Panc1 (cell line): ENCODE measurements at regions not wholly inside any gene's neighbourhood (a gene's known extent, or its start where the extent isn't known, plus 50 kb on each side); places are given as distances from the start of the nearest gene placed in this dataset.

Source experiments
- ATAC-seq: fragments of 200-7000 bp; cut with Tn5 transposase; 2 replicates; pipeline ENCODE4 v1.9.1; 2020; ENCODE audit warnings: mild to moderate bottlenecking, moderate library complexity
- BruUV-seq: library from RNA; stranded (reverse); fragments of 400-500 nt; replicated peaks from 2 replicates; lab custom pipeline; 2021; lab: Mats Ljungman, UMichigan
- CTCF ChIA-PET: fragments of 300-600 bp; sonication (Branson Sonifier 250); formaldehyde crosslinking; loops from one replicate; lab custom pipeline; 2022; ENCODE audit warnings: antibody characterized with exemption; lab: Charles Lee
- POLR2A ChIA-PET: fragments of 300-600 bp; sonication (Branson Sonifier 250); formaldehyde crosslinking; loops from one replicate; lab custom pipeline; 2022; ENCODE audit warnings: antibody characterized with exemption; lab: Charles Lee
- DNase-seq: peaks from one replicate; pipeline ENCODE4 v3.0.0-alpha.2; 2010; ENCODE audit warnings: low read depth, low spot score
- H3K27ac ChIP-seq: 2 replicates; pipeline ENCODE4 v1.5.1; 2011; ENCODE audit warnings: mild to moderate bottlenecking, low read length, inconsistent platforms
- H3K27me3 ChIP-seq: fragments of 200-500 bp; sonication (Bioruptor generic); 2 replicates; pipeline ENCODE4 v1.6.0; 2014; ENCODE audit warnings: low read length, inconsistent platforms; ENCODE audit not compliant: control insufficient read depth, insufficient read depth
- H3K36me3 ChIP-seq: fragments of 200-500 bp; sonication (Bioruptor generic); 2 replicates; pipeline ENCODE4 v1.5.1; 2014; ENCODE audit warnings: inconsistent platforms, mild to moderate bottlenecking, low read length, moderate library complexity; ENCODE audit not compliant: control insufficient read depth, insufficient read depth
- H3K4me1 ChIP-seq: 2 replicates; pipeline ENCODE4 v1.5.1; 2011; ENCODE audit warnings: inconsistent platforms, mild to moderate bottlenecking, low read length, moderate library complexity; ENCODE audit not compliant: control insufficient read depth, insufficient read depth
- H3K4me3 ChIP-seq, 2 experiments: 2 replicates each; pipeline ENCODE4 v1.5.1; 2011 to 2012; ENCODE audit warnings: low read depth in 2 of 2, low read length in 2 of 2, mild to moderate bottlenecking in 2 of 2, inconsistent platforms in 1 of 2, moderate library complexity in 1 of 2
- H3K9me3 ChIP-seq: fragments of 200-500 bp; sonication (Bioruptor generic); 2 replicates; pipeline ENCODE4 v1.5.1; 2014; ENCODE audit warnings: low read depth, mild to moderate bottlenecking, inconsistent platforms, low read length, moderate library complexity; ENCODE audit not compliant: control insufficient read depth, insufficient read depth
- CTCF ChIP-seq: fragments of 450-650 bp; IDR thresholded peaks from 2 replicates; pipeline ENCODE4 v1.5.1; 2017; ENCODE audit warnings: mild to moderate bottlenecking
- POLR2AphosphoS5 ChIP-seq: IDR thresholded peaks from 2 replicates; pipeline ENCODE4 v1.6.1; 2012; ENCODE audit warnings: mild to moderate bottlenecking, low read depth, low read length, moderate library complexity
- REST ChIP-seq, 2 experiments: IDR thresholded peaks; 2 replicates each; pipeline ENCODE4 v1.6.1; 2011 to 2012; ENCODE audit warnings: low read depth in 2 of 2, control low read depth in 1 of 2, low read length in 1 of 2, mild to moderate bottlenecking in 1 of 2, moderate library complexity in 1 of 2; ENCODE audit not compliant: insufficient read depth in 1 of 2
- SIN3A ChIP-seq: IDR thresholded peaks from 2 replicates; pipeline ENCODE4 v1.6.1; 2012; ENCODE audit warnings: low read depth, mild to moderate bottlenecking, low read length, moderate library complexity, borderline replicate concordance; ENCODE audit not compliant: insufficient read depth
- TCF7L2 ChIP-seq: IDR thresholded peaks from 2 replicates; pipeline ENCODE4 v1.6.1; 2011; ENCODE audit warnings: mild to moderate bottlenecking, low read depth, low read length, inconsistent platforms
- in situ Hi-C: cut with HindIII; loops from 2 replicates; pipeline ENCODE4 v1.10.0; 2016; ENCODE audit warnings: low sequenced_read_pairs, low pct_unique_long_range_greater_than_20kb
- intact Hi-C: fragments of 100-400 bp; cut with micrococcal nuclease; formaldehyde crosslinking; loops from one replicate; pipeline ENCODE4 v1.10.0; 2022; ENCODE audit not compliant: unreplicated experiment

GRCh38 chr13:104593693-104594092 is 1527.5 kb upstream of the SLC10A2 start:
- no TSS peak for BruUV-seq
- Histone ChIP-seq H3K4me3 (no peak overlapping the region), H3K27me3 (no peaks in the 10 kb centered on the region), H3K9me3 (no peaks in the 10 kb centered on the region), H3K36me3 (no peaks in the 10 kb centered on the region), H3K4me1 (no peaks in the 10 kb centered on the region), H3K27ac (no peak overlapping the region)
- in situ Hi-C loops (no loop called here), intact Hi-C loops (no loop called here)
- POLR2A ChIA-PET, result no interaction called here
- ATAC-seq (no peak), DNase-seq (no peak)
- CTCF ChIA-PET, result no interaction called here
- TF ChIP-seq REST (IDR thresholded peaks at IDR 0.05; ENCODE audit: insufficient read depth in 1 of 2, low read depth in 2 of 2, low read length in 1 of 2) (no peak), CTCF (no peak), TCF7L2 (no peak), SIN3A (no peak), POLR2AphosphoS5 (no peak)

GRCh38 chr13:104593251-104593576 is 1527.0 kb upstream of the SLC10A2 start:
- ChIA-PET POLR2A (no interaction called here), CTCF (no interaction called here)
- BruUV-seq, result no TSS peak
- in situ Hi-C loops, result no loop called here
- no peaks in the 10 kb centered on the region for H3K36me3 ChIP-seq
- H3K4me1 ChIP-seq, result no peaks in the 10 kb centered on the region
- H3K4me3 ChIP-seq, result no peak overlapping the region
- H3K27me3 ChIP-seq, result no peaks in the 10 kb centered on the region
- no peaks in the 10 kb centered on the region for H3K9me3 ChIP-seq
- no peak overlapping the region for H3K27ac ChIP-seq
- DNase-seq, result no peak
- TF ChIP-seq REST (IDR thresholded peaks at IDR 0.05; ENCODE audit: insufficient read depth in 1 of 2, low read depth in 2 of 2, low read length in 1 of 2) (no peak), CTCF (no peak), TCF7L2 (no peak), SIN3A (no peak), POLR2AphosphoS5 (no peak)
- no peak for ATAC-seq
- intact Hi-C loops, result no loop called here
